ENCODE measurements at regions not wholly inside any gene's neighbourhood (a gene's known extent, or its start where the extent isn't known, plus 50 kb on each side); places are given as distances from the start of the nearest gene placed in this dataset.

DNA sequence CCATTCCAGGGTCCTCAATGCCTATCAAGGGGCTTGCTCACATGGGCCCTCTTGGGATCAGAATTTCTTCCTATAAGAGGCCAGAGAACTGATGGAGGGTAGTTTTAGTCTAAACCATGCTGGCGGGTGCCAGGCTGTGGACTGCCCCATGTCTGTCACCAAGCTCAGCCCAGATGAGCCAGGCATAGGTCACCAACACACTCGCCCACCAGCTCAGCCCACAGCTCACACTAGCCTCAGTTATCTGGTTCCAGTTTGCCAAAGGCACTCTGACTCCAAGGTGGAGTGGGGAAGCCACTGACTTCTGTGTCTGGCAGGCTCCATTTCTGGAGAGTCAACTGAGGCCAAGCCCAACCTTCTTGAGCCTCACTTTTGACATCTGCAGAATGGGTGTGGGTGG lies 50.7 kb upstream of the INSYN1 start:
- no peak for DNase-seq (ENCODE audit: low read depth)

DNA sequence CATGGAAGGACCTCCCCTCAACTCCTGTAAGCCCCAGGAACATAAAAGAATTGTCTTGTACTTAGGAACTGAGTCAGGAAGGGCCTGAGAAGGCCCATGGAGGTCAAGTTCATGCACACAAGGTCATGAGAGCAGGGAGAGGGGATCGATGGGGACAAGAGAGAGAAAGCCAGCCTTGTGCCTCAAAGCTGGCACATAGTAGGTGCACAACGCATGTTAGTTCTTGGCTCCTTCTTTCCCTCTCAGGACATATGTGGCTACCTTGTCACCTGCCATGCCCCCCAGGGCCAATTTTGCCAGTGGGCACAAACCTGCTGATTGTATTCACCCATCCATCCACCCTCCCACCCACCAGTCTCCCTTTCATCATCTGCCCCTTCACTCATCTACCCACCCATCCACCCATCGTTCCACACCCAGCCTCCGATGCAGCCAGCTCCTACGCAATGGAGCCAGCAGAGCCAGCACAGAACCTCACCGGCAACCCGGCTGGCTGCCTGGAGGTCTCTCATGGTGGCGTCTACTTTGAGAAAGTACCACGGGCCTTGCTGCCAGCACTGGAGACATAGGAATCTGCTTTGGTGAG lies 52.4 kb upstream of the INSYN1 start:
- no peak for DNase-seq (ENCODE audit: low read depth)

DNA sequence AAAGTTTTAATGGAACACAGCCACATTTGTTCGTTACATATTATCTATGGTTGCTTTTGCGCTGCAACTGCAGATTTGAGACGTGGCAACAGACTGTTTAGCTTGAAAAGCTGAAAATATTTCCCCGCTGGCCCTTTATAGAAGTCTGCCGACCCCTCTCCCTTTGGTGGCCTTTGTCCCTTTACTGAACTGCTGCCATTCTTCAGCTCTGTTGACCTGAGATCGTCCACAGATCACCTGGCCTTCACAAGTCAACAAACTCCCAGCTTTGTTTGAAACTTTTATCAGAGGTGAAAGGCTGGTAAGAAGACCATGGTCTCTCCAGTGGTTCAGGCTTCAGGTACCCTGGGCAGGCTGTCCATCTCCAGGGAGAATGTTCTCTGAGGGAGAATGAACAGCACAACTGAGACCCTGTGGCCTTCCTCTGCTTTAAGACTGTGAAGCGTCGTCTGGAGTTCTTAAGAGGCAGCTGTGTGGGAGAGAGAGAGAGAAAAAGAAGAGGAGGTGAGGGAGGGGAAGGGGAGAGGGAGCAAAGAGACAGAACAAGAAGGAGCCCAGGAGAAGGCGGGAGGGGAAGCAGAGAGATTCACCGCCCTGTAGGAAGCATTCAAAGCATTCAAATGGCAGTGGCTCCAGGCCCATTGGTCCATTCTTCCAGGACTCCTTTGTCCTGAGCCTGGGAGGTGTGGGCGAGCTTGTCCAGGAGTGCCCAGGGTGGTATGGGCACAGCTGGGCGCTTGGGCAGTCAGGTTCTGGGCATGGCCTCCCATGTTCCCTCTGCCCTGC lies 53.7 kb upstream of the INSYN1 start:
- DNase-seq (ENCODE audit: low read depth), result no peak

DNA sequence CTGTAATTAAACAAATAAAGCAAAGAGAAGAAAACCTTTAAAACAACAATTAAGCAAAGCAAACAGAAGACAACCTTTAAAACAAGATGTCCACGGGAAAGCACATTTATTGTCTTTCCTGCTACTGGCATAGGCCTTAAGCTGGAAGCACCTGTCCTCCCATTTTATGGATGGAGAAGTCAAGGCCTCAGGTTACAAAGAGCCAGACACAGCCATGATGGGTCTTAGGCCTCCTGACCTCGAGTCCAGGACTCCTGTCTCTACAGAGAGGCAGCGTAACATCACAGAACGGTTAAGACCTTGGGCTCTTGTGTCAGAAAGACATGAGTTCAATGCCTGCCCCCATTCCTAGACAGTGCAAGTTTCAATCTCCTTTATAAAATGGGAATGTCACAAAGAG lies 54.7 kb upstream of the INSYN1 start:
- DNase-seq (ENCODE audit: low read depth), result no peak

DNA sequence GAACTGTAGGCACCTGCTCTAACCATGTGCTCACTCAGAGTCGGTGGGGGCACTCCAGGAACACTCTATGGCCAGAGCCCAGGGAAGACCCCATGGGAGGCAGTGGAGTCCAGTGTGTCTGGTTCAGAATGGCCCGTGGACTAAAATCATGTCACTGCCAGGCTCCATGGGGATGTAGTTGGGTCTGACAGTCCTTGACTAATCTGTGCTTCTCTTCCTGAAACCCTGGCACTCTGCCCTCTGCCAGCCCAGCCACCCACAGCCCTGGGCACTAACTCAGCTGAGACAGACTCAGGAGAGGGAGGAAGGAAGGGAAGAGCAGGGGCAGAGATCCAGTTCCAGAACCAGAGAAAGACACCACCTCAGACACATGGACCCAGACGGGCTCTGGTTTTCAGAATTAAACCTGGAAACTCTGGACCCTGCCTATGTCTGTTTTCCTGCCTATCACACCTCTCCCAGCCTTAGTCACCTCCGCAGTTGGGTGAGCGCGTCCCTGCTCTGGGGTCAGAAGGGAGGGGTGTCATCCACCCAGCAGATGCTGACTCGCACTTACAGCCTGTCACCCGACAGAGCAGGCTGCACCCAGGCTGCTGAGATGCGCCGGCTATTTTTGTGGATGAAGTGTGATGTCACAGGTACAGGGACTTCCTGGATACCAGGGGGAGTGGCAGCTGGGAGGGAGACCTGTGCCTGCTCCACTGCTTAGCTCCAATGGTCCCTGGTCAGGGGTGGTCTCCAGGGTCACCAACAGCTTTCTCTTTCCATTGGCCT lies 56.8 kb upstream of the INSYN1 start:
- peak; percentile 7 for DNase-seq (ENCODE audit: low read depth)

DNA sequence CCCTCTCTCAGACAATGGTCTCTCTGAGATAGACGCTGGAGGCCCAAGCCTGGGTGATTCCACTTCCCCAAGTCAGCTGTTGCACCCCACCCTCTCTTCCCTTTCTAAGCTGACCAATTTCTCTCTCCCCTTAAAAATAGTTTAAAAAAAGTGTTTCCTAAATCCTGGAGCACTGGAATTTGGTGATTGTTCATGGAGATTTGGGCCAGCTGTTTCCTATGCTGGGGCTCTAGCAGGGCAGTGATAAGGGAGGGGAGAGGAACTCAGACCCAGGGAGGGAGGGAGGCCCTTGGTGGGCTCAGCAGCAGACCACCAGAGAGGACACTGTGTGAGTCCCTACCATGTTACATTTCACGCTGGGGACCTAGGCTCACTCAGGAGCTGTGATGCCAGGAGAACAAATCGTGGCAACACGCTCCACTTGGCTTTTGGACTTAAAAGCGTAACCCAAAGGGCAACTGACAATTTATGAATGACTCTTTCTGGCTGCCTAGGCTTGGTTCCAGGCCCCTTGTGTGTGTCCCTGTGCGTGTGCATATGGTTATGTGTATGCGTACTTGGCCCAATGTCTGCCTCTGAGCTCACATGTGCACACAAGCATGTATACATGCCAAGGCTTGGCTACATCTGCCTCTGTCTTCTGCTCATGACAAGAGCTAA lies 59.8 kb upstream of the INSYN1 start:
- no peak for DNase-seq (ENCODE audit: low read depth)

DNA sequence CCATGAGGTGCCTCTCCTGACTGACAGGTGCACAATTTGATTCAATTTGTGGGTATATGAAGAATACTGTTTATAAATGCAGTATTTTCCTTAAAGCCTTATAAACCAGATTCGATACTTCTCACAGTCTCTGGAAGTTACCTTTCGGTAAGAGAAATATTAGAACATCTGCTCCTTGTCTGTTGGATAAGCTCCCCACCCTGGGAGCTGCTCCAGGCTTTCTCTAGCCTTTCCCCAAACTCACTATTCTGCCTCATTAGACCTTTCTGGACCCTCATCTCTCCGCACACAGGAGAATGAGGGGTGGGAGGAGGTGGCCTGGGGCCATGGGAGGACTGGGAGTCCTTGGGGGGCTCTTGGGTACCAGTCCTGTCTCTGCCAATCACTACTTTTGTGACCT lies 59.8 kb upstream of the TBC1D21 start:
- no peak for DNase-seq (ENCODE audit: low read depth)

DNA sequence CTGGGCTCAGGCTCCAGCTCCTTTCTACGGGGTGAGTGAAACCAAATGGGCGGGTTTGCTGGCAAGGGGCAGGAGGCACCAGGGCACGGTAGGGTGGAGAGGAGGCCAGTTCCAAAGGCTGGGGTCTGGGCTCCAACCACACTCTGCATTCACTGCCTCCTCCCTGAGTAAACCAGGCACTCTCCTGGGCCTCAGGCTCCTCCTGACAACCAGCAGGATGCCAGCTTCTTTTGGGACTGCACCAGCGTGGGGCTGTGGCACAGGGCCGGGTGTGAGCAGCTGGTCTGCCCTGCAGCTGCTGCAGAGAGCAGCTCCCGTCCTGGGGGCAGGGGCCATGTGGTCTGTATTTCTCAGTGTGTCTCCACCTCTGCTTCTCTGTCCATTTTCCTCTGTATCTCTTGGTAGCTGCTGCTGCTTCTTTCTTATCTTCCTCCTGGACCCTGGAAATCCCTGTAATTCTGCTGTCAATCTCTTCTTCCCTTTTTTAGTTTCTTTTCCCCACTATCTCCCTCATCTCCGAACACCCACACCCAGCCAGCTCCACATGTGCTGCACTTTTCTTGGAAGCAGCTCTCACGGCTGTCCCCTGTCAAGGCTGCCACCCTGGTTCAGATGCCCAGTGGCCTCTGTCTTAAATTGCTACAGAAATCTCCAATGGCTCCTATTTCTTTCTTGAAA lies 54.9 kb upstream of the TBC1D21 start:
- no peak for DNase-seq (ENCODE audit: low read depth)

DNA sequence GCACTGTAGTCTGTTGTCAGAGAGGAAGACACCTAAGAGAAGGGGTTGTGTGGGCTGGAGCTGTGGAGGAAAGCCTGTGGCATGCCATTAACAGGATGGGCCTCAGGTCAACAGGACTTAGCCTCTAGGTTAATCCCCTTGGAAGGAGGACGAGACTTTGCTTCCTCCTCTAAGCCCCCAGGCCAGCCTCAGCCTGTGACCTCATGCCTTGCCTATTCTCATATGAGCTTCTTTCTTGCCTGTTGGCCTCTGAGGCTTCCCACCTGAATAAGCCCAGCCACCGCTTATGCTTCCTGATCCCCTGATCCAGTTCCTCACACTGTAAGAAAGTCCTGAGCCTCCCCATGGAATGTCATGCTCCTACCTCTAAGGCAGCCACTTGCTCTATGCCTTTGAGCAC lies 52.2 kb upstream of the TBC1D21 start:
- no peak for DNase-seq (ENCODE audit: low read depth)

DNA sequence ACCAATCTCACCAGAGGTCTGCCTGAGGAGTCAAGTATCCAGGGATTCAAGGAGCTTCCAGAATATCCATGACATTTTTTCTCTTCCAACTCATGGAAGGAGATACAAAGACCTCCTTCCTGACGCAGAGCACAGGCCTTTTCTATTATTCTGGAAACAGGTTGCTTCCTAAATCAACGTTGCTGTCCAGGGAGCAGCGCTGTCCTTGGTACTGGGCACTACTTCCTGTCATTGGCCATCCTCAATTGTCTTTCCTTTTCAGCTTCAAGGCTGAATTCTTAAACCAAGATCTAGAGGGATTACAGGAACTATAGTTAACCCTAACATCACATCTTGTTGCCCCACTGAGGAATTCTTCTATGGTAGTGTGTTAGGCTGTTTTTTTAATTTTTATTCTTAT lies 50.4 kb upstream of the TBC1D21 start:
- DNase-seq (ENCODE audit: low read depth), result peak; percentile 13
